Uterus (tissue), 2 donors: ENCODE measurements at regions not wholly inside any gene's neighbourhood (a gene's known extent, or its start where the extent isn't known, plus 50 kb on each side); places are given as distances from the start of the nearest gene placed in this dataset.

Source experiments
- CTCF ChIP-seq, 4 experiments: fragments of 200-600 bp in 2 of 4; fragments of 450-650 bp in 2 of 4; sonication (generic) in 2 of 4; IDR thresholded peaks; one replicate each; pipeline ENCODE4 v1.5.1; 2016 to 2019; ENCODE audit warnings: antibody characterized with exemption in 4 of 4, mild to moderate bottlenecking in 2 of 4, moderate library complexity in 1 of 4
- POLR2A ChIP-seq, 2 donors: fragments of 450-650 bp; IDR thresholded peaks; one replicate each; pipeline ENCODE4 v1.6.1; 2016; ENCODE audit warnings: antibody characterized with exemption in 2 of 2, mild to moderate bottlenecking in 1 of 2, moderate library complexity in 1 of 2

DNA sequence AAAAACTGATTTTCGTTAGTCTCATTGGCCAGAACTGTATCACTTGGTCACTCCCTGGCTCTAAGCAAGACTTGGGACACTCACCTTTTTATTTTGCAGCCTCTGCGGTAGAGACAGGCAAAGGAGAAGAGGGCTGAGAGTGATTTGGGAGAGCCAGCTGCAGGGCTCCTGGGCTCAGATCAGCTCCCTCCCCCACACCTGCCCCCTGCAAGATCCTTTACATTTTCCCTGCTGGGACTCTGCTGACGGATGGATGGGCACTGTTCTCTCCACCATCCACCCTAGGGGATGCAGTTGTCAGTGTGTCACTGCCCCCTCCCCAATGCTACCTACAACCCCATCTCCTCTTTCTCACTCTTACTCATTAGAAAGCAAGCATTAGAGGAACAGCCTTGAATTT, 301.1 kb upstream of the KAZN start:
- TF ChIP-seq CTCF (IDR thresholded peaks at IDR 0.05), result no peak
- no peak for TF ChIP-seq POLR2A (IDR thresholded peaks at IDR 0.05)
